ENCODE measurements at regions not wholly inside any gene's neighbourhood (a gene's known extent, or its start where the extent isn't known, plus 50 kb on each side); places are given as distances from the start of the nearest gene placed in this dataset.
A peak's percentile ranks its signal among the peaks of the same experiment; 100 is the strongest.

GRCh38 chr2:66890166-66890742 lies 455.3 kb downstream of the MEIS1 start:
- H3K36me3 Mint-ChIP-seq (ENCODE audit: low read depth), result no peaks in the 10 kb centered on the region
- H3K27me3 Mint-ChIP-seq (ENCODE audit: low read depth), result peaks cover 5% of the 10 kb centered on the region
- no peak overlapping the region for H3K27ac Mint-ChIP-seq (ENCODE audit: unreplicated experiment)
- no peak overlapping the region for H3K4me3 Mint-ChIP-seq (ENCODE audit: unreplicated experiment)
- peaks cover 20% of the 10 kb centered on the region for H3K4me1 Mint-ChIP-seq (ENCODE audit: low read depth)
- TF ChIP-seq, protein P1, sequence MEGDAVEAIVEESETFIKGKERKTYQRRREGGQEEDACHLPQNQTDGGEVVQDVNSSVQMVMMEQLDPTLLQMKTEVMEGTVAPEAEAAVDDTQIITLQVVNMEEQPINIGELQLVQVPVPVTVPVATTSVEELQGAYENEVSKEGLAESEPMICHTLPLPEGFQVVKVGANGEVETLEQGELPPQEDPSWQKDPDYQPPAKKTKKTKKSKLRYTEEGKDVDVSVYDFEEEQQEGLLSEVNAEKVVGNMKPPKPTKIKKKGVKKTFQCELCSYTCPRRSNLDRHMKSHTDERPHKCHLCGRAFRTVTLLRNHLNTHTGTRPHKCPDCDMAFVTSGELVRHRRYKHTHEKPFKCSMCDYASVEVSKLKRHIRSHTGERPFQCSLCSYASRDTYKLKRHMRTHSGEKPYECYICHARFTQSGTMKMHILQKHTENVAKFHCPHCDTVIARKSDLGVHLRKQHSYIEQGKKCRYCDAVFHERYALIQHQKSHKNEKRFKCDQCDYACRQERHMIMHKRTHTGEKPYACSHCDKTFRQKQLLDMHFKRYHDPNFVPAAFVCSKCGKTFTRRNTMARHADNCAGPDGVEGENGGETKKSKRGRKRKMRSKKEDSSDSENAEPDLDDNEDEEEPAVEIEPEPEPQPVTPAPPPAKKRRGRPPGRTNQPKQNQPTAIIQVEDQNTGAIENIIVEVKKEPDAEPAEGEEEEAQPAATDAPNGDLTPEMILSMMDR (IDR thresholded peaks at IDR 0.05), result no peak
- no peak for DNase-seq (ENCODE audit: low spot score)
- H3K9me3 Mint-ChIP-seq (ENCODE audit: low read depth), result no peaks in the 10 kb centered on the region

DNA sequence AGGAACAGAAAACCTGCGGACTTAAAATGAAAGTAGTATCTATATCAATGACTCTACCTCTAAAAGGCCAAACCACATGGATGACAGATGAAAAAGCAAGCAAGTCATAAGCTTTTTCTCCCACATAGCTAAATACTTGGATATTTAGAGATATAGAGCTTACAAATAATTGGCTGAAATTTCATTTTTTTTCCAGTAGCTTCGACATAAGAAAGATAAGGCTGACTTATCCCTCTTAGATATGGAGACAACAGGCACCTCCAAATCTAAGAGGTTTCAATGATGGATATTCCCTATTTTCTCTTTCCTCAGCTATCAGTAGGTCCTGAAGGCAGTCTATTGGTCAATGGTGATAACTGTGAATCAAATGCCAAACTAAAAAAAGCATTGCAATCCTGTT lies 460.3 kb downstream of the MEIS1 start:
- no peak for DNase-seq (ENCODE audit: low spot score)
- peaks cover 23% of the 10 kb centered on the region for H3K4me1 Mint-ChIP-seq (ENCODE audit: low read depth)

GRCh38 chr2:66896131-66896530 lies 461.2 kb downstream of the MEIS1 start:
- Mint-ChIP-seq H3K36me3 (ENCODE audit: low read depth) (no peaks in the 10 kb centered on the region), H3K4me3 (ENCODE audit: unreplicated experiment) (no peak overlapping the region), H3K27me3 (ENCODE audit: low read depth) (peaks cover 6% of the 10 kb centered on the region), H3K4me1 (ENCODE audit: low read depth) (peaks cover 19% of the 10 kb centered on the region), H3K9me3 (ENCODE audit: low read depth) (no peaks in the 10 kb centered on the region), H3K27ac (ENCODE audit: unreplicated experiment) (no peak overlapping the region)
- TF ChIP-seq, protein P1 (IDR thresholded peaks at IDR 0.05), result no peak
- no peak for DNase-seq (ENCODE audit: low spot score)

More for the DNA sequence above, 460.3 kb downstream of the MEIS1 start:
- H3K36me3 Mint-ChIP-seq (ENCODE audit: low read depth), result no peaks in the 10 kb centered on the region
- peaks cover 6% of the 10 kb centered on the region for H3K27me3 Mint-ChIP-seq (ENCODE audit: low read depth)
- H3K27ac Mint-ChIP-seq (ENCODE audit: unreplicated experiment), result no peak overlapping the region
- no peak overlapping the region for H3K4me3 Mint-ChIP-seq (ENCODE audit: unreplicated experiment)
- TF ChIP-seq, protein P1 (IDR thresholded peaks at IDR 0.05), result no peak
- H3K9me3 Mint-ChIP-seq (ENCODE audit: low read depth), result no peaks in the 10 kb centered on the region

- TF ChIP-seq, protein P1 (IDR thresholded peaks at IDR 0.05), result no peak
- DNase-seq (ENCODE audit: low spot score), result no peak
- no peaks in the 10 kb centered on the region for H3K36me3 Mint-ChIP-seq (ENCODE audit: low read depth)
- no peak overlapping the region for H3K4me3 Mint-ChIP-seq (ENCODE audit: unreplicated experiment)
- H3K27ac Mint-ChIP-seq (ENCODE audit: unreplicated experiment), result peak overlapping the region; percentile 52
- H3K9me3 Mint-ChIP-seq (ENCODE audit: low read depth), result no peaks in the 10 kb centered on the region
- peaks cover 24% of the 10 kb centered on the region for H3K4me1 Mint-ChIP-seq (ENCODE audit: low read depth)
- H3K27me3 Mint-ChIP-seq (ENCODE audit: low read depth), result peaks cover 6% of the 10 kb centered on the region
Measured at GRCh38 chr2:66897181-66897580, 462.3 kb downstream of the MEIS1 start.

- no peak for DNase-seq (ENCODE audit: low spot score)
- Mint-ChIP-seq H3K9me3 (ENCODE audit: low read depth) (no peaks in the 10 kb centered on the region), H3K27me3 (ENCODE audit: low read depth) (peaks cover 6% of the 10 kb centered on the region), H3K4me1 (ENCODE audit: low read depth) (peaks cover 24% of the 10 kb centered on the region), H3K36me3 (ENCODE audit: low read depth) (no peaks in the 10 kb centered on the region), H3K27ac (ENCODE audit: unreplicated experiment) (peak overlapping the region; percentile 52), H3K4me3 (ENCODE audit: unreplicated experiment) (no peak overlapping the region)
- TF ChIP-seq, protein P1 (IDR thresholded peaks at IDR 0.05), result no peak
Measured at GRCh38 chr2:66897691-66898150, 462.8 kb downstream of the MEIS1 start.

Measured in chondrocyte (in vitro differentiated cells).